Panc1 (cell line): ENCODE measurements at regions not wholly inside any gene's neighbourhood (a gene's known extent, or its start where the extent isn't known, plus 50 kb on each side); places are given as distances from the start of the nearest gene placed in this dataset.

Source experiments
- POLR2AphosphoS5 ChIP-seq: IDR thresholded peaks from 2 replicates; pipeline ENCODE4 v1.6.1; 2012; ENCODE audit warnings: mild to moderate bottlenecking, low read depth, low read length, moderate library complexity
- REST ChIP-seq, 2 experiments: IDR thresholded peaks; 2 replicates each; pipeline ENCODE4 v1.6.1; 2011 to 2012; ENCODE audit warnings: low read depth in 2 of 2, control low read depth in 1 of 2, low read length in 1 of 2, mild to moderate bottlenecking in 1 of 2, moderate library complexity in 1 of 2; ENCODE audit not compliant: insufficient read depth in 1 of 2
- TCF7L2 ChIP-seq: IDR thresholded peaks from 2 replicates; pipeline ENCODE4 v1.6.1; 2011; ENCODE audit warnings: mild to moderate bottlenecking, low read depth, low read length, inconsistent platforms
- TF ChIP-seq, protein P1 (sequence below): fragments of 450-650 bp; IDR thresholded peaks from 2 replicates; pipeline ENCODE4 v1.5.1; 2017; ENCODE audit warnings: mild to moderate bottlenecking

DNA sequence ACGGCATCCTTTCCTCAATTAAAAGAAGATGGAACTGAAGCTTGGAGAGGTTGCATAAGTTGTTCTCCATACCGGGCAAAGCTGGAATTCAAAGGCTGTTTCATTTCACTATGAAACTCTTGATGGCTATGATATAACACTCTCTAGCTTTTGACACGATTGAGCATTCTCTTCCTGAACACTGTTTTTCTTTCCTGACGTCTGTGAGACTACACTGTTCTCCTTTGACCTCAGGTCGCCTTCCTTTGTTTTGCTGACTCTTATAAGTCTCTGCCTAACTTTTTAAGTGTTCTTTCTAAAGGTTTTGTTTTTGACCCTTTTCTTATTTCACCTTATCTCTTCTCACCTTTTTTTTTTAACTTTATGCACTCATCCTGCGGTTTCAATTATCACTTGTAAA, 261.8 kb upstream of the LINC00305 start:
- TF ChIP-seq, protein P1, sequence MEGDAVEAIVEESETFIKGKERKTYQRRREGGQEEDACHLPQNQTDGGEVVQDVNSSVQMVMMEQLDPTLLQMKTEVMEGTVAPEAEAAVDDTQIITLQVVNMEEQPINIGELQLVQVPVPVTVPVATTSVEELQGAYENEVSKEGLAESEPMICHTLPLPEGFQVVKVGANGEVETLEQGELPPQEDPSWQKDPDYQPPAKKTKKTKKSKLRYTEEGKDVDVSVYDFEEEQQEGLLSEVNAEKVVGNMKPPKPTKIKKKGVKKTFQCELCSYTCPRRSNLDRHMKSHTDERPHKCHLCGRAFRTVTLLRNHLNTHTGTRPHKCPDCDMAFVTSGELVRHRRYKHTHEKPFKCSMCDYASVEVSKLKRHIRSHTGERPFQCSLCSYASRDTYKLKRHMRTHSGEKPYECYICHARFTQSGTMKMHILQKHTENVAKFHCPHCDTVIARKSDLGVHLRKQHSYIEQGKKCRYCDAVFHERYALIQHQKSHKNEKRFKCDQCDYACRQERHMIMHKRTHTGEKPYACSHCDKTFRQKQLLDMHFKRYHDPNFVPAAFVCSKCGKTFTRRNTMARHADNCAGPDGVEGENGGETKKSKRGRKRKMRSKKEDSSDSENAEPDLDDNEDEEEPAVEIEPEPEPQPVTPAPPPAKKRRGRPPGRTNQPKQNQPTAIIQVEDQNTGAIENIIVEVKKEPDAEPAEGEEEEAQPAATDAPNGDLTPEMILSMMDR: no peak
- TF ChIP-seq POLR2AphosphoS5 (no peak), REST (IDR thresholded peaks at IDR 0.05; ENCODE audit: insufficient read depth in 1 of 2, low read depth in 2 of 2, low read length in 1 of 2) (no peak), TCF7L2 (no peak)
